ENCODE measurements at regions not wholly inside any gene's neighbourhood (a gene's known extent, or its start where the extent isn't known, plus 50 kb on each side); places are given as distances from the start of the nearest gene placed in this dataset.

GRCh38 chr4:33924239-33924638 is 2320.1 kb downstream of the ARAP2 start:
- DNase-seq (ENCODE audit: low read depth in 1 of 2, low spot score in 2 of 2) (no peak), FAIRE-seq (no peak)
- no peak overlapping the region for H3K56ac ChIP-seq (replicated peaks; ENCODE audit: insufficient read length, low read depth, low read length)
- no peak overlapping the region for H3K4me2 ChIP-seq (ENCODE audit: insufficient read depth in 1 of 2, low read depth in 2 of 2, low read length in 2 of 2)
- WGBS, 2 experiments (ENCODE audit: extremely low coverage in 1 of 2, insufficient coverage in 1 of 2, insufficient read length in 1 of 2, insufficient replicate concordance in 2 of 2, low coverage in 1 of 2, low lambda C conversion rate in 2 of 2, missing lambda C conversion rate in 1 of 2), result 87% methylated on average over 7 of the region's 7 CpGs; no CpG with 5 or more reads in 1 of the 2 experiments
- H3K4me1 ChIP-seq (replicated peaks in 1 of 4; ENCODE audit: control insufficient read depth in 3 of 4, insufficient read depth in 4 of 4, low read length in 3 of 4), result peaks cover 0 to 2% (median 0%) of the 10 kb centered on the region in 4 experiments; a peak in 1 of 7 replicates
- H3K79me2 ChIP-seq (ENCODE audit: control insufficient read depth in 1 of 2, insufficient read depth in 2 of 2, low read length in 2 of 2), result no peaks in the 10 kb centered on the region
- POLR2A ChIA-PET (ENCODE audit: partially characterized antibody), result no interaction called here
- CTCF ChIA-PET (ENCODE audit: partially characterized antibody), result interaction anchor here (0.9 to 1.2 kb wide), 2 partner anchors 10 to 14 kb away, joined by 3 read pairs; no protein-coding TSS in a partner anchor
- H4K91ac ChIP-seq (replicated peaks; ENCODE audit: insufficient read length, low read length), result no peak overlapping the region
- H3K79me1 ChIP-seq (ENCODE audit: low read depth, low read length), result no peaks in the 10 kb centered on the region
- H3K9me3 ChIP-seq (ENCODE audit: insufficient read depth in 2 of 2, low read depth in 1 of 2, low read length in 1 of 2), result 0 out of 4 replicates have a peak, but pooled peaks cover 0 to 3% of the 10 kb centered on the region in 2 experiments
- H3K36me3 ChIP-seq (ENCODE audit: control insufficient read depth in 2 of 4, insufficient read depth in 4 of 4, low read length in 3 of 4), result no peaks in the 10 kb centered on the region
- no peak overlapping the region for H3K14ac ChIP-seq (ENCODE audit: insufficient read length)
- H3K4ac ChIP-seq (replicated peaks; ENCODE audit: insufficient read length, low read depth, low read length), result no peak overlapping the region
- H3K27me3 ChIP-seq (replicated peaks in 1 of 4; ENCODE audit: control insufficient read depth in 3 of 4, extremely low read depth in 1 of 4, insufficient read depth in 3 of 4, low read length in 3 of 4), result no peaks in the 10 kb centered on the region
- no peak overlapping the region for H2BK15ac ChIP-seq (ENCODE audit: low read length)
- no peak overlapping the region for H3K23ac ChIP-seq (ENCODE audit: insufficient read length)
- H4K20me1 ChIP-seq (replicated peaks in 1 of 2; ENCODE audit: control insufficient read depth in 1 of 2, insufficient read depth in 2 of 2, low read length in 2 of 2), result no peaks in the 10 kb centered on the region
- no peak overlapping the region for H3K27ac ChIP-seq (ENCODE audit: low read depth, low read length)
- no peak overlapping the region for H2BK5ac ChIP-seq (ENCODE audit: low read depth, low read length)
- H4K5ac ChIP-seq (ENCODE audit: insufficient read length, low read depth, low read length), result no peak overlapping the region
- H2AK5ac ChIP-seq (ENCODE audit: low read depth, low read length), result no peak overlapping the region
- H3K9ac ChIP-seq (replicated peaks in 1 of 4; ENCODE audit: extremely low read depth in 1 of 4, low read depth in 3 of 4, low read length in 3 of 4), result no peak overlapping the region
- H2BK12ac ChIP-seq (ENCODE audit: low read depth, low read length), result no peak overlapping the region
- no peak overlapping the region for H2BK120ac ChIP-seq (replicated peaks; ENCODE audit: low read depth, low read length)
- H3K4me3 ChIP-seq (ENCODE audit: extremely low read depth in 1 of 4, insufficient read depth in 2 of 4, low read depth in 3 of 4, low read length in 4 of 4), result no peak overlapping the region
- H2BK20ac ChIP-seq (ENCODE audit: low read length), result no peak overlapping the region
- TF ChIP-seq TBP (IDR thresholded peaks at IDR 0.05; ENCODE audit: low read depth, low read length) (no peak), BCL11A (IDR thresholded peaks at IDR 0.05; ENCODE audit: low read depth in 2 of 2, low read length in 2 of 2) (no peak), ATF2 (IDR thresholded peaks at IDR 0.05; ENCODE audit: low read length) (no peak), BACH1 (IDR thresholded peaks at IDR 0.05; ENCODE audit: low read length) (no peak), HDAC2 (IDR thresholded peaks at IDR 0.05; ENCODE audit: borderline replicate concordance in 1 of 2, low read depth in 2 of 2, low read length in 2 of 2) (no peak)
- TF ChIP-seq, protein P1, sequence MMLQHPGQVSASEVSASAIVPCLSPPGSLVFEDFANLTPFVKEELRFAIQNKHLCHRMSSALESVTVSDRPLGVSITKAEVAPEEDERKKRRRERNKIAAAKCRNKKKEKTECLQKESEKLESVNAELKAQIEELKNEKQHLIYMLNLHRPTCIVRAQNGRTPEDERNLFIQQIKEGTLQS (IDR thresholded peaks at IDR 0.05; ENCODE audit: insufficient read depth, low read depth, low read length), result no peak
- H3K18ac ChIP-seq (ENCODE audit: extremely low read depth, low read length), result no peak overlapping the region
- peak overlapping the region; percentile 33; the same call in 1 of the 2 replicates for H2AFZ ChIP-seq (ENCODE audit: low read length)
- H3K23me2 ChIP-seq (ENCODE audit: low read depth, low read length), result no peaks in the 10 kb centered on the region
- no peak overlapping the region for H4K8ac ChIP-seq (ENCODE audit: extremely low read depth, insufficient read depth, low read length)
